ENCODE measurements at regions not wholly inside any gene's neighbourhood (a gene's known extent, or its start where the extent isn't known, plus 50 kb on each side); places are given as distances from the start of the nearest gene placed in this dataset.
"Not testable (repeated sequence)": the region's sequence is repeated elsewhere in the genome, so short reads cannot be mapped to it uniquely, and the experiment has no call there.

- TF ChIP-seq CTCF (tag by site-specific recombination; IDR thresholded peaks at IDR 0.05); ZBTB21 (tag by site-specific recombination; IDR thresholded peaks at IDR 0.05); ZNF302 (tag by site-specific recombination; IDR thresholded peaks at IDR 0.05; ENCODE audit: low read depth); ZNF362 (tag by site-specific recombination; IDR thresholded peaks at IDR 0.05); RBAK (tag by site-specific recombination; IDR thresholded peaks at IDR 0.05); ZIC2 (tag by site-specific recombination; IDR thresholded peaks at IDR 0.05); ZNF10 (tag by site-specific recombination; IDR thresholded peaks at IDR 0.05): not testable (repeated sequence)
These were observed 125.6 kb downstream of the NUFIP1 start for GRCh38 chr13:44863641-44864040.
